ELR (cell line): ENCODE measurements at regions not wholly inside any gene's neighbourhood (a gene's known extent, or its start where the extent isn't known, plus 50 kb on each side); places are given as distances from the start of the nearest gene placed in this dataset.

Experiments used
- DNase-seq: peaks from one replicate; pipeline ENCODE4 v3.0.0-alpha.2; 2015; ENCODE audit warnings: low read depth

DNA sequence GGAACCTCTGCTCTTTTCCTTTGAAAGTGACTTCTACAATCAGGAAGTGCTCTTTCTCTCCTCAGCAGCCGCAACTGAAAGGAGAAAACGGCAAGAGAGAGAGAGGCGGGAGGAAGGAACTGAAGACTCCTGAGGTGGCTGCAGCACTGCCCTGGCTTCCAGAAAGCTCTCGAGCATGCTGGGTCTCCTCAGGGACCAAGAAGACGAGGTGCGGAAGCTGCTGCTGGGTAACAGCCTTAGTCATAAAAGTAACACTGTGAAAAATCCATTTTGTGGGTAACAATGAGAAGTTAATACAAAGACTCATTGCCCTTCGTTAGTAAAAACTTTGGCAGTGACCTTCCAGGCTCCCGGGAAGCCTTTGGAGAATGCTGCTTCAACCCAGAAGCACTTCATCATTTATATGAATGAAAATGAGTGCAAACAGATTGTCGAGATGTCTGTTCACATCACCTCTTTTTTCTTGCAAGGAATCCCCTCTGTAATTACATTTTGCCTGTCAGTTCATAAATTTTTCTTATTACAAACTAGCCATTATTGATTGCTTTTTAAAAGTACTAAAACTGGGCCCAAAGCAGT lies 473.4 kb downstream of the SOX6 start:
- no peak for DNase-seq

DNA sequence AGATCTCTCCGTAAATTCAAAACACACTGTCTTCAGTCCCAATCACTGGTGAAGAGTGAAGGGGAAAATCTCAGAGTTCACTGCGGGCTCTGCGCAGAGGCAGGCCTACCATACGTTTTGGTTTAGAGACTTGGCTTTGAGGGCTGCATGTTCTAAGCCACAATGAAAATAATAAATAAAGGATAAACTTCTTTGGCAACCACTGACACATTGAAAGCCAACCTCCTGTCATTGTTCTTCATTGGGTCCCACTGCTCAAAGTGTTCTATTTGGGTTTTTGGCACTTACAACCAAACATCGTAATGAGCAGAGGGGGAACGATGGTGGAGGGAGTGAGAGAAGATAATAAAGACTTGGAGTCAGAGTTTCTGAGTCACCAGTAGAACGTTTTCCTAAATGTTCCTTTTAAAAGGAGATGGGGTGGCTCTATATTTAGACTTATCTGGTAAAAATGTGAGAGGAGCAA lies 472.9 kb downstream of the SOX6 start:
- no peak for DNase-seq

DNA sequence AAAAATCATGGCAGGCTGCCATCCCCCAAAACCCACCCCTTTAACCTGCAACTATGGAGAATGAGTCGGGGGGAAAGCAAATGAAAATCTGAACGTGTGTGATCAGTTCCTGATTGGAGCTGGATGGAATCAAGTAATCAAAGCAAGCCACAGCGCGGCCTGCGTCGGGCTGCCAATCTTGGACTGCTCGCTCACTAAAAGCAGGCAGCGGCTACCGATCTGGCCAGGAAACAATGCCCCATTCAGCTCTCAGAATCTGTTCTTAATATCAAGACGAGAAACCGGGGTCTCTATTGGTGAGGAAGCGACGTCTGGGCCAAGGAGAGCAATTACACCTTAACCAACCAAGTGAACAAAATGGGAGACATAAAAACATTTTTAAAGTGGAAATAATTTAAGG lies 472.2 kb downstream of the SOX6 start:
- no peak for DNase-seq

DNA sequence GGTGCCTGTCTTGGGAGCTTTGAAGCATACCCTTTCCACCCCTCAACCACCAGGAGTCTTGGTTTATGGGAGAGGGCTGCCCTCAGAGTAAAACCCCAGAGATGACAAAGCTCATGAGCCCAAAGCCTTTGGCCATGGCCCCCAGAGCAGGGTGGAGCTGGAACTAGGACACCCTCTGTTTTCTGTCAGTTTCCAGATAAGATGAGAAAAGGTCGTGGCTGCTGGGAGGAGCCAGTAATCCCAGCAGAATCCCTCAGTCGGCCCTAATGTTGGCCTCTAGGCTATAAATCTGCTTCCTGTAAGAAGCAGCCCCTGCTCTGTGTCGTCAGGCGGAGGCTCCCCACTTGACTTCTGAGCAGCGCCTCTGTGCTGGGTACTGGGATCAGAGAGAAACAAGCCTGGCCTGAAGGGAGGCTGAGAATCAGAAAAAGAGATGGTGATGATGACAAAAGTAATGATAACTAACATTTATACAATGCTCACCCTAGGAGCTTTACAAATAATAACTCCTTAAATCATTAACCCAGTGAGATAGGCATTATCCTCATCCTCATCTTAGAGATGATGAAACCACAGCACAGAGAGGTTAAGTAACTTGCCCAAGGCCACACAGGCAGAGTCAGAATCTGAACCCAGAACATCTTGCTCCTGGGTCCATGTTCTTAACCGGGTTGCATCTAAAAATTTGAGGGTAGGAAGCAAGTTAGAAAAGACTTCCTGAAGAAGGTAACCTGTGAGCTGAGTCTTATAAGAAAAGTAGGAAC lies 471.4 kb downstream of the SOX6 start:
- no peak for DNase-seq

DNA sequence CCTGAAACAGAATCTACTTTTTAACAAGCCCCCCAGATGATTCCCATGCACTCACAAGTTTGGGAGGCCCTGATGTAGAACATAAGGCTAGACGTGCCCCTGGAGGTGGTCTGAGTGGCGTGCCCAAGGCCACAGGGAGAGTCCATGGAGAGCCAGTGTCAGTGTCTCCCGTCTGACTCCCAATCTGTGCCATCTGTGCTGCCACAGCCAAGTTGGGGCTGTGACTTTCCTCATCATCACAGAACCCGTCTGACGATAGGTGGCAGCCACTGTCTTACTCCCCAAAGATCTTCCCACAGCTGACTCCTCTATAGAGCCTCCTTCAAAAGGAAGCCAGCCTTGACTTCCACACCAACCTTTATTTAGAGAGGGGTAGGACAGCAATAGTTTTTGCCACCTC lies 470.5 kb downstream of the SOX6 start:
- no peak for DNase-seq

DNA sequence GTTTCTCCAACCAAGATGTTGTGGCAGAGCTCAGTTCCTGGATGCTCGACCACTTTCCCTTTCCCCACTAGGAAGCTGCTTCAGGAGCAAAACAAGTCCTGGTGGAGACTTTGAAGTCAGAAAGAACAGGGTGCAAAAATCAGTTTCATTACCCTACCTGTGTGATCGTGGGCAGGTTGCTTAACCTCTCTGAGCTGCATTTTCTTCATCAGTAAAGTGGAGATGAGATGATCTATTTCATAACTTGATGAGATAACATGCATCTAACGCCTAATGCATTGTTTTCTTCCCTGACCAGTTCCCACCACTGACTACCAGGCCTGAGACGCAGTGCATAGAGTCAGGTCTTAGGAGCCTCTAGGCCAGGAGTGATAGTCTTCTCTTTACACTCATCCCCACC lies 470.0 kb downstream of the SOX6 start:
- DNase-seq, result no peak

DNA sequence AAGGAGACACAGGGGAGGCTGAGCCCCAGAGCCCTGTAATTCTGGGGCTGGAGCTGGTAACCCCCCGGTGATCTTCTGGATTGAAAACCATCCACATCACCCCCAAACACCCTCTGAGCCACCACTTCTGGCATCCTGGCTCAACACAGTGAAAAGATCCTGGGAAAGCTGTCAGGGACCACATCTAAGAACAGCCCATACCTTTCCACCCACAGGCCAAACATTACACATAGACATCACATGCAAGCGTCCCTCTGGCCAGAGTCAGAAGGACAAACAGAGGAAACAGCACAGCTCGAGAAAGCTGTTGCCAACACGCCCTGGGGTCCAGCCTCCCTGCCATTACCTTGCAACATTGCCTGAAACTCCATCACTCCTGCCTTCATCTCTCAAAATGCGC lies 469.5 kb downstream of the SOX6 start:
- no peak for DNase-seq

DNA sequence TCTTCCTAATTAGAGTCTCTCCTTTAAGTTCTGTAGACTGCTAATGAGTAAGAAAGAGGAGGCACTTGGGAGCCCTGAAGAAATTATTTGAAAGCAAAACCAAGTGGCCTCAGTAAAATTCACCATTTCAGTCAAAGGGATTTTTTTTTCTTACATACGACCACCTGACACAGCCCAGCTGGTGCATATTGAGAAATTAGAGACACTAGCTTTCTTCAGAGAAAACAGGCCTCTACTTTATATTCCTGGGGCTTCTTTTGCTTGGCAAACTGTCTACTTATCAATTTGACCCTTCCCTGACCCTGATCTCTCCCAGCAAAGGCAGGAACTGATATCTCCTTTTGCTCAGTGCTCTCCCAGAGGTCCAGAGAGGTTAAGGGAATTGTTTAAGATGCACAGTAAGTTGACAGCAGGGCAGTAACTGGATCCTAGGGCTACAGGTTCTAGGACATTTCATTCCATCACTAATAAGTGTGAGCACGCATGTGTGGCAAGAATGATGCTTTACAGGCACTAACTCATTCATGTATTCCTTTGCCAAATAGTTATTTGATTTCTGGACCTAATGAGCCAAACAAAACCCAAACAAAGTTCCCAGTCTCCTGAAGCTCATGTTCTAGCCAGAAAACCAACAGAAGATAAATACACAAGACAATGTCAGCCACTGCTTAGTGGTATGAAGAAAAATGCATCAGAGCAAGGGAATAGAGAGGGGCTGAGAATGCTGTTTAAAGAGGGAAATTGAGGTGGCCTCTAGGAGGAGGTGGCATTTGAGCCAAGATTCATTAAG lies 467.6 kb downstream of the SOX6 start:
- DNase-seq, result no peak

DNA sequence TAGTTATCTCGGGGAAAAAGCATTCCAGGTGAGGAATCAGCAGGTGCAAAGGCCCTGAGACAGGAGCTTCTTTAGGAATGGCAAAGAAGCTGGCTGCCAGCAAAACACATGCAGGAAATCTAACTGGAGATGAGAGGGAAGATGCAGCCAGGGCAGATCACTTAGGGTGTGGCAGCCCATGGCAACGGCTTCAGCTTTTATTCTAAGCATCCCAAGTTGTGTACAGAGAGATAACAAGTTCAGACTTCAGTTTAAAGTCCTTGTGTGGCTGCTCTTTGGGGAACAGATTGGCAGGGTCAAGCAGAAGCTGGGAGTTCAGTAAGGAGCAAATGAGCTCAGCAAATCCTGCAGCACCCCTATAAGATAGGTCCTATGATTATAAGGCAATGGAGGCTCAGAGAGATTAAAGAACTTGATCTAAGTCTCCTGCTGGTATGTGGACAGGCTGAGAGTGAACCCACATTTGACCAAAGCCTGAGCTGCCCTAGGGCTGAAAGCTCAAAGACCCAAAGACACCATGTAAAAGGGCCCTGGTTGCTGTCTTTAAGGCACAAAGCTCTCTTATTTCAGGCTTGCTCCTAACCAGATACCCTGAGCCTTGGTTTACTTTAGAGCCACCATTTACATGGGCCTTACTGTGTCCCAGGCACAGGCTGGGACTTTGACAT lies 466.8 kb downstream of the SOX6 start:
- DNase-seq, result no peak

DNA sequence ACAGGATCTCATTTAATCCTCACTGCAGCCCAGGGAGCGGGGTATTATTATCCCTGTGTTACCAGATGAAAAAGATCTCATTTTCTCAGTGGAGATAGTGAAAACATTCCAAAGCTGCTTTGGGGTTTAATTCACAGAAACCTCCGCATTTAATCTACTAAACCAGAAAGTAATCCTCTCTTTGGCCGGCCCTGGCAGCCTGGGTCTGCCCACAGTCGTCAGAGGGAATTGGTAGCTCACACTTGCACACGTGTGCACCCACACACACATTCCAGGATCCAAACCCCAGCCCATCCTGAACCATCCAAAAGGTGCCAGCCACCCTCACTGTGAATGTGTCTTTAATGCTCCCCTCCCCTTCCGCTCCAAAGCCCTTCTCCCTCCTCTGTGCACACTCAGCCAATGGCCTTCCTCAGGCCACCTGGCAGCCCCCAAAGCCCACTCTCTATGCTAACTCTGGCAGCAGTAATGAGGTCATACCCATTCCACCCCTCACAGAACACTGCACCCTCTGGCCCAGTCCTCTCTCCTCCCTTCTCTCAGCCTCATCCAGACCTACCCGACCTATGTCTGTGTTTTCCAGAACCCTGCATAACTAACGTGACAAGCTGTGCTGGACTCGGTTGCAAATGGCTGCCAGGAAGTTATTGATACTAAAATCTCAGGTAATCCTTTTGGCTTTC lies 466.2 kb downstream of the SOX6 start:
- no peak for DNase-seq

DNA sequence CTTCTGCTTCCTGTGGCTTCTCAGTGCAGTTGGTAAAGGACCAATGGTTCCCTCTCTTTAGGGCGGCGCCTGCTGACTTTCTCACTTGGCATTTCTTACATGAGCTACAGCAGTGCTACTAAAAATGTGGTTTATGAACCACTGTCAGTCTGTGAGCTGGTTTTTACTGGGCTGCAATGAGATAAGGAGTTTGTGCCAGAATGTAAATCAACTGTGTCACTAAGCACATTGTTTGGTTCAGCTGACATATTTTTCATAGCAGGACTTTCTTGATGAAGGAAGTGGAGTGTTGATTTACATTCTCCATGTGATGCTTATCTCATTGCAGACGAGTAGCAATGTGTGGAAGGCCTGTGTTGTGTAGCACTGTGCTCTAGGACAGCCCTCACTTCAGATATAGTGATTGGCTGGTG lies 463.3 kb downstream of the SOX6 start:
- peak; percentile 7 for DNase-seq

DNA sequence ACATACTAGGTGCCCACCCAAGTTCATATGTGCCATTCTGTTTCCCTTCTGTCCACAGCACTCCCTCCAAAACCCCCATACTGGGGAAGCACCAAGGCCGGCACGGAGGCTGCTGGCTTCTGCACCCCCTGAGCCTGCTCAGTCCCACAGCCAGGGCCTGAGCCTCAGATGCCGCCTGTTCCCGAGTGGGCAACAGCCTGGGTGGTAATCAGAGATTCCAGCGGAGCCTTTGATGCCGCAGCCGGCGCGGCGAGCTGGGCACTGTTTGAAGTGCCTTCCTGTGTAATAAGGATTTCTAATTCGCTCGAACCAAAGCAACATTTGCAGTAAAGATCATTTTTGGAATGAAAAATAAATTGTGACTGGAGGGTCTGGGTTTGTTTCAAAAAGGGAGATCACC lies 460.3 kb downstream of the SOX6 start:
- no peak for DNase-seq

DNA sequence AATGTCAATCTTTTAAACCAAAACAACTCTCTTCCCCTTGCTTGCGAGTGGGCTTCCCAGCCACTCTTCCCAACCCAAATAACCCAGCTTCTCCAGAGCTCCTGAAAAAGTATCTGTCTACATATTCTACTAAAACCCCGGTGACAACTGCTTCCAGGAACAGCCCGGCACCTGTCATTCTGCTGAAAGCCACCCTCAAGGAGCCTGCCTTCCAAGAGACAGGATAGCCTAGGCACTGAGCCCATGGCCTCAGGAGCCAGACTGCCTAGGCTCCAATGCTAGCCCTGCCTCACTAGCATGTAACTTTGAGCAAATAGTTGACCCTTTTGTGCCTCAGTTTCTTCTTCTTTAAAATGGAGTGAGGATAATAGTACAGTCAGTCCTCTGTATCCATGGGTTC lies 459.8 kb downstream of the SOX6 start:
- DNase-seq, result no peak

DNA sequence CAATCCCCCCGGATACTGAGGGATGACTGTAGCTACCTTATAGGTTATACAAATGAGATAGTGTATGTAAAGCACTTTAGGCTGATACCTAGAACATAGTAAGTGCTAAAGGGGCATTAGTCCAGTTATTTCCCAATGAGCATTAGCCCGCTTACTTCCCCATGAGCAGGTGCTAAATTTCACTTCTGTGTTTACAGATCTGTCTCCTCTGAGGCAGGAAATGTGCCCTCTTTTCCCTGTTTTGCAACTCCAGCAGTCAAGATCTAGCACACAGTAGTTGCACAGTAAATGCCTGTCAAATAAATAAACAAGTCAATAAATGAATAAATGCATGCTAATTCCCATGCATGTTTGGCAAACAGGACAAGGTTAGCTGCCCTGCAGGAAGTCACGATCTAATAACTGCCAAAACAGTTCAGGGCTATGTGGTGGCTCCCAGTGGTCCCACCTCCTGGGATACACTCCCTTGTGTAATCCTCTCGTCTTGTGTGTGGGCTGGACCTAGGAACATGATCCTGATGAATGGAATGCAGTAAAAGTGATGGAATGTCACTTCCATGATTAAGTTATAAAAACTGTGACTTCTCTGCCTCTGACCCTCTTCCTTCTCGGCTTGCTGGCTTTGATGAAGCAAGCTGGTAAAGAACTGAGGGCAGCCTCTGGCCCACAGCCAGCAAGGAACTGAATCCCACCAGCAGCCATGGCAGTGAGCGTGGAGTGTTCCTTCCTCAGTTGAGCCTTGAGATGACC lies 459.0 kb downstream of the SOX6 start:
- DNase-seq, result peak; percentile 23

DNA sequence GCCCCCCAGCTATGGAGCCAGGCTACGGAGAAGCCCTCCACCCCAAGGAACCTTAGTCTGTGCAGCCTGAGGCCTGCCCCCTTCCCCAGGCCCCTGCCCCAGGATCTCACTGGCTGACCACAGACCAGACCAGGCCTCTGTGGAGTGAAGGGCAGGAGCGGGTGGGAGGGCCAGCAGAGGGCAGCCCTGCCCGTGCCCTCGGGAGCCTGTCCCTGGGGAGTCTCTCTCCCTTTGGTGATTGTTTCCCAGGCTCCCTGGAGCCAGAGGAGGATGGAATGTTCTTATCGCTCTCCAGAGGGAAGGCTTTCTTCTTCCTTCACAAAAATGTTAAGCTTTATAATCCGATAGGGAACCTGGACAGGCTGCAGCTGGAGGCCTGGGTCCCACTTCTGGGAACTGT lies 455.3 kb downstream of the SOX6 start:
- no peak for DNase-seq

DNA sequence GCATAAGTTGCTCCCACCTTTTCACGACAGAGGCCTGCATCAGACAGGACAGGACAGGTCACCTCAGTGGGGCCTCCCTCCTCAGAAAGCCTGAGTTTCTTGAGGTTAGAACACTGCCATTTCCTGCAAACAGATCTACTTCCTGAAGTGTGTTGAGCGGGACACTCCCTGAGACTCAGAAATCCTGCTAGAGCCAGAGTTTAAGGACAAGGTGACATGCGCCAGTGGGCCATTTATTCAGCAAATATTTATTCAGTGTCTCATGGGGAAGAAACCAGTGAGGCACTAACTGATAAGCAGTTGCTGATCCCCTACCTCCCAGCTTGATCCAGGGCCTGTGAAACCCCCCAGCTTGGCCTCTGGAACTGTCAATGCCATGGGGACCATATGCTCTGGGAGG lies 454.6 kb downstream of the SOX6 start:
- no peak for DNase-seq

DNA sequence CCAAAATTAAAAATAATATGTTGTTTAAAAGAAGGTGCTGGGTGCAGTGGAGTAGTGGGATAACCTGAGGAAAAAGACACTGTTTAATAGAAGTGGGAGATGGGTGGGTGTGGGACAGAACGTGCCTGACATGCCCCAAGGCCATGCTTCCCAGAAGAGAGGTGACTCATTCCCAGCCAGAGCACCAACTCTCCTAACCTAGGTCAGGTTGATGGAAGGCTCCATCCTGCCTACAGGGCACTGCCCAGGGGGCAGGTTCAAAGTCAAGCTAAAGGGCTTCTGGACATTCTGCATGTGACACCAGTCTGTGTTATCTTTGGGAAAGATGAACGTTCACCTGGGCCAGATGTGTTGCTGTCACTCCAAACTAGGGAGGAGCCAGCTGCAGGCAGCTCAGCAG lies 453.1 kb downstream of the SOX6 start:
- DNase-seq, result peak; percentile 6

DNA sequence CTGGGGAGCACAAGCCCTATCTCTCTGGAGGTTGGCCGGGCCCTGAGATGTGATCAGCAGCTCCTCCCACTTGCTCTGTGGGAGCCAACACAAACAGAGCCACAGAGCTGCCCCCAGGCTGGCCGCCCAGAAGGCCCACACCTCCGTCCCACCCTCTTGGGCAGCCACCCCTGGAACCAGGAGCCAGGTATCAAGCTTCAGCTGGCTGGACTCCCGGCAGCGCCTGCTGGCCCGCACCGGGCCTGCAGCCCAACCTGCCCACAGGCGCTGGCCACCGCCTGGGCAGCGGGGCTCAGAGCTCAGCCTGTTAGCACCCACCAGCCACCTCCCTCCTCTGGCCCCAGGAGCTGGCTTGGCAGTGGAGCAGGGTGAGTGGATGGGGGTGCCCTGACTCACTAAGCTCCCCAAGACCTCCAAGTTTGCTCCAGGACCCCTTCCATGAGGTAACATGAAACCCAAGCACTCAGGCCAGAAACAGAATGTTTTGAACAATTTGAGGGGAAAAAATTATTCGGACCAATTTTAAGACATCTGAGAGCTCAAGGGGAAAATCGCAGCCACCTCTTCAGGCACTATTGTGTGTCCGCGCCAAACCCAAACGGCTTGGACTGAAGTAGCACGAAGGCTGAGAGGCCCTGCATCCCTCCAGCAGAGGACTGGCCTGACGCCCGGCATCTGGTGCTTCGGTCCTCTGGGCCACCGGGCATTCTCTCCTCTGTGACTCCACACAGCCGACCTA lies 450.8 kb downstream of the SOX6 start:
- no peak for DNase-seq

DNA sequence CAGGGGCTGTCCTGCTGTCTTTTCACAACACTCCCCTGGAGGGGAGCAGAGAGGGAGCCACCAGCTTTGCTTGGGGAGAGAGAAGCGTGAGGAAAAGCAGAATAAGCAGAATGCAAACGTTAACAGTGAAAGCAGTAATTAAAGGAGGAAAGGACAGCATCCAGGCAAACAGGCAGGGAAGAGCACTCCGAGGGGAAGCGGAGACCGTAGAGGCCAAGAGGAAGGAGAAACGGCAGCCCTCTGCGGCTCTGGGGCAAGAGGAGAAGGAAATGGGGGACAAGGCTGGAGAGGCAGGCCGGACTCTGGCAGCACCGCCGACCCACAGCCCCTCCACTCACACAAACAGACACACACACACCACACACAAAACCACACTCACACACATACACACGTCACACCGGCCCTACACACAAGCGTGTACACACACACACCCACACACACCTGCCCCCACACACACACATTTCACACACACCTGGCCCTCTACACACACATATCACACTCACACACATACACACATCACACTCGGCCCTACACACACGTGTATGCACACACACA lies 449.8 kb downstream of the SOX6 start:
- no peak for DNase-seq

DNA sequence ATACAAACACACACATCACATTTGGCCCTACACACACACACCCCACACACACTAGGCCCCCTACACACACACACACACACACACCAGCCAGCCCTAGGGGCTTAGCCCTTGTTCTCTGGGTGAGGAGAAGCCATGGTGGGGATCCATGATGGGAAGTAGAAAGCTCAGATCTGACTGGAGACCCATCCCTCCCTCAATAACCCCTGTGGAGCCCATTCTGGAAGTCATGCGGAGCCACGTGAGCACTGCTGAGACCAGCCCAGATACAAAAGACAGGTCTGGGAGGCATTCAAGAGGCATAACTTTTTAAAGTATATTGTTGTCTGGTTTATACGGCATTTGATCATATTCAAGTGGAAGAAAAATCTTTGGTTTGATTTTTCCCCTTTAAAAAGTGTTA lies 448.5 kb downstream of the SOX6 start:
- no peak for DNase-seq
